Immature natural killer cell (primary cell): ENCODE measurements at regions not wholly inside any gene's neighbourhood (a gene's known extent, or its start where the extent isn't known, plus 50 kb on each side); places are given as distances from the start of the nearest gene placed in this dataset.

ENCODE experiments used
- DNase-seq, 3 donors: peaks; one replicate each; pipeline ENCODE4 v3.0.0; 2022; ENCODE audit warnings: mixed read lengths in 1 of 3
- H3K27ac Mint-ChIP-seq, 6 donors: one replicate each; pipeline ENCODE4 v1.8.0; 2020; ENCODE audit warnings: mixed read lengths in 6 of 6, mild to moderate bottlenecking in 5 of 6, inconsistent platforms in 4 of 6, moderate library complexity in 3 of 6
- H3K27me3 Mint-ChIP-seq, 3 donors: one replicate each; pipeline ENCODE4 v1.8.0; 2020 to 2021; ENCODE audit warnings: low read depth in 3 of 3, mild to moderate bottlenecking in 3 of 3, mixed read lengths in 3 of 3, moderate library complexity in 3 of 3, inconsistent platforms in 1 of 3
- H3K36me3 Mint-ChIP-seq, 3 donors: one replicate each; pipeline ENCODE4 v1.8.0; 2020; ENCODE audit warnings: mixed read lengths in 3 of 3, inconsistent platforms in 2 of 3, mild to moderate bottlenecking in 2 of 3
- H3K4me1 Mint-ChIP-seq, 2 donors: one replicate each; pipeline ENCODE4 v1.8.0; 2020; ENCODE audit warnings: inconsistent platforms in 2 of 2, mild to moderate bottlenecking in 2 of 2, mixed read lengths in 2 of 2, moderate library complexity in 1 of 2
- H3K4me3 Mint-ChIP-seq, 5 donors: one replicate each; pipeline ENCODE4 v1.8.0; 2020; ENCODE audit warnings: mild to moderate bottlenecking in 5 of 5, mixed read lengths in 5 of 5, inconsistent platforms in 3 of 5, moderate library complexity in 3 of 5
- H3K9me3 Mint-ChIP-seq, 6 donors: one replicate each; pipeline ENCODE4 v1.8.0; 2020; ENCODE audit warnings: mild to moderate bottlenecking in 6 of 6, mixed read lengths in 6 of 6, inconsistent platforms in 4 of 6, moderate library complexity in 3 of 6

- H3K27me3 Mint-ChIP-seq, result peaks cover 0 to 6% (median 0%) of the 10 kb centered on the region in 3 donors
- no peaks in the 10 kb centered on the region for H3K4me1 Mint-ChIP-seq
- H3K36me3 Mint-ChIP-seq, result no peaks in the 10 kb centered on the region
- no peak for DNase-seq
- H3K27ac Mint-ChIP-seq, result no peak overlapping the region
- H3K4me3 Mint-ChIP-seq, result no peak overlapping the region
- no peaks in the 10 kb centered on the region for H3K9me3 Mint-ChIP-seq
Observed at GRCh38 chr10:8596929-8597472, 542.5 kb downstream of the GATA3 start.

GRCh38 chr10:8600192-8600591 is 545.7 kb downstream of the GATA3 start:
- Mint-ChIP-seq H3K27ac (no peak overlapping the region), H3K27me3 (peaks cover 0 to 8% (median 0%) of the 10 kb centered on the region in 3 donors), H3K36me3 (peaks cover 0 to 3% (median 0%) of the 10 kb centered on the region in 3 donors), H3K4me1 (no peaks in the 10 kb centered on the region), H3K9me3 (peaks cover 0 to 8% (median 2%) of the 10 kb centered on the region in 6 donors), H3K4me3 (no peak overlapping the region)
- DNase-seq, result no peak

GRCh38 chr10:8602821-8603220 is 548.3 kb downstream of the GATA3 start:
- H3K4me1 Mint-ChIP-seq, result no peaks in the 10 kb centered on the region
- H3K4me3 Mint-ChIP-seq, result no peak overlapping the region
- H3K27ac Mint-ChIP-seq, result no peak overlapping the region
- peaks cover 0 to 25% (median 6%) of the 10 kb centered on the region in 6 donors for H3K9me3 Mint-ChIP-seq
- DNase-seq, result no peak
- peaks cover 0 to 3% (median 0%) of the 10 kb centered on the region in 3 donors for H3K36me3 Mint-ChIP-seq
- peaks cover 0 to 10% (median 2%) of the 10 kb centered on the region in 3 donors for H3K27me3 Mint-ChIP-seq

- DNase-seq, result no peak
- H3K4me3 Mint-ChIP-seq, result no peak overlapping the region
- no peaks in the 10 kb centered on the region for H3K4me1 Mint-ChIP-seq
- peaks cover 0 to 6% (median 5%) of the 10 kb centered on the region in 3 donors for H3K27me3 Mint-ChIP-seq
- H3K9me3 Mint-ChIP-seq, result peaks cover 0 to 3% (median under 1%) of the 10 kb centered on the region in 6 donors
- no peak overlapping the region for H3K27ac Mint-ChIP-seq
- H3K36me3 Mint-ChIP-seq, result no peaks in the 10 kb centered on the region
Observed at GRCh38 chr10:8614054-8614565, 559.6 kb downstream of the GATA3 start.

- Mint-ChIP-seq H3K4me1 (no peaks in the 10 kb centered on the region), H3K27ac (no peak overlapping the region), H3K9me3 (peaks cover 0 to 2% (median 0%) of the 10 kb centered on the region in 6 donors), H3K36me3 (no peaks in the 10 kb centered on the region), H3K4me3 (no peak overlapping the region), H3K27me3 (peaks cover 0 to 8% (median 5%) of the 10 kb centered on the region in 3 donors)
- DNase-seq, result no peak
Observed at GRCh38 chr10:8615118-8615517, 560.6 kb downstream of the GATA3 start.

GRCh38 chr10:8616166-8616565 is 561.7 kb downstream of the GATA3 start:
- Mint-ChIP-seq H3K9me3 (peaks cover 0 to 2% (median 0%) of the 10 kb centered on the region in 6 donors), H3K27me3 (peaks cover 0 to 8% (median 5%) of the 10 kb centered on the region in 3 donors), H3K27ac (no peak overlapping the region), H3K4me3 (no peak overlapping the region), H3K4me1 (no peaks in the 10 kb centered on the region), H3K36me3 (no peaks in the 10 kb centered on the region)
- DNase-seq, result no peak

GRCh38 chr10:8617792-8618191 is 563.3 kb downstream of the GATA3 start:
- H3K9me3 Mint-ChIP-seq, result peaks cover 0 to 2% (median 0%) of the 10 kb centered on the region in 6 donors
- H3K4me1 Mint-ChIP-seq, result no peaks in the 10 kb centered on the region
- H3K4me3 Mint-ChIP-seq, result no peak overlapping the region
- DNase-seq, result no peak
- H3K27ac Mint-ChIP-seq, result no peak overlapping the region
- no peaks in the 10 kb centered on the region for H3K36me3 Mint-ChIP-seq
- peaks cover 0 to 8% (median 8%) of the 10 kb centered on the region in 3 donors for H3K27me3 Mint-ChIP-seq

GRCh38 chr10:8618834-8619233 is 564.3 kb downstream of the GATA3 start:
- H3K27me3 Mint-ChIP-seq, result peaks cover 0 to 7% (median 7%) of the 10 kb centered on the region in 3 donors

GRCh38 chr10:8628351-8628750 is 573.9 kb downstream of the GATA3 start:
- H3K4me3 Mint-ChIP-seq, result no peak overlapping the region
- no peak overlapping the region for H3K27ac Mint-ChIP-seq
- no peaks in the 10 kb centered on the region for H3K4me1 Mint-ChIP-seq
- no peak for DNase-seq
- peaks cover 2 to 9% (median 2%) of the 10 kb centered on the region in 3 donors for H3K27me3 Mint-ChIP-seq
- no peaks in the 10 kb centered on the region for H3K36me3 Mint-ChIP-seq
- no peaks in the 10 kb centered on the region for H3K9me3 Mint-ChIP-seq

More at GRCh38 chr10:8618834-8619233, 564.3 kb downstream of the GATA3 start:
- no peak for DNase-seq
- H3K4me1 Mint-ChIP-seq, result no peaks in the 10 kb centered on the region
- no peaks in the 10 kb centered on the region for H3K36me3 Mint-ChIP-seq
- no peak overlapping the region for H3K4me3 Mint-ChIP-seq
- no peak overlapping the region for H3K27ac Mint-ChIP-seq
- peaks cover 0 to 2% (median 0%) of the 10 kb centered on the region in 6 donors for H3K9me3 Mint-ChIP-seq

- Mint-ChIP-seq H3K9me3 (no peaks in the 10 kb centered on the region), H3K4me1 (no peaks in the 10 kb centered on the region), H3K27ac (no peak overlapping the region), H3K4me3 (no peak overlapping the region), H3K27me3 (peaks cover 0 to 10% (median 4%) of the 10 kb centered on the region in 3 donors), H3K36me3 (no peaks in the 10 kb centered on the region)
- DNase-seq, result no peak
Observed at GRCh38 chr10:8633909-8634308, 579.4 kb downstream of the GATA3 start.

GRCh38 chr10:8636371-8636770 is 581.9 kb downstream of the GATA3 start:
- Mint-ChIP-seq H3K27ac (no peak overlapping the region), H3K9me3 (no peaks in the 10 kb centered on the region), H3K27me3 (peaks cover 0 to 12% (median 4%) of the 10 kb centered on the region in 3 donors), H3K36me3 (no peaks in the 10 kb centered on the region), H3K4me3 (no peak overlapping the region), H3K4me1 (no peaks in the 10 kb centered on the region)
- no peak for DNase-seq

- Mint-ChIP-seq H3K4me1 (no peaks in the 10 kb centered on the region), H3K27me3 (peaks cover 0 to 13% (median 3%) of the 10 kb centered on the region in 3 donors), H3K4me3 (no peak overlapping the region), H3K9me3 (peaks cover 0 to 2% (median 0%) of the 10 kb centered on the region in 6 donors), H3K27ac (no peak overlapping the region), H3K36me3 (no peaks in the 10 kb centered on the region)
- no peak for DNase-seq
Observed at GRCh38 chr10:8637640-8638039, 583.2 kb downstream of the GATA3 start.

GRCh38 chr10:8638088-8638672 is 583.7 kb downstream of the GATA3 start:
- Mint-ChIP-seq H3K4me1 (no peaks in the 10 kb centered on the region), H3K27ac (no peak overlapping the region)

GRCh38 chr10:8639486-8640185 is 585.1 kb downstream of the GATA3 start:
- Mint-ChIP-seq H3K36me3 (no peaks in the 10 kb centered on the region), H3K4me3 (no peak overlapping the region), H3K9me3 (peaks cover 0 to 2% (median 0%) of the 10 kb centered on the region in 6 donors), H3K27ac (peak overlapping the region in 1 of 6 donors; percentile 30), H3K27me3 (peaks cover 0 to 9% (median 3%) of the 10 kb centered on the region in 3 donors), H3K4me1 (no peaks in the 10 kb centered on the region)
- DNase-seq, result no peak

More at GRCh38 chr10:8638088-8638672, 583.7 kb downstream of the GATA3 start:
- H3K9me3 Mint-ChIP-seq, result peaks cover 0 to 2% (median 0%) of the 10 kb centered on the region in 6 donors
- H3K36me3 Mint-ChIP-seq, result no peaks in the 10 kb centered on the region
- H3K4me3 Mint-ChIP-seq, result no peak overlapping the region
- H3K27me3 Mint-ChIP-seq, result peaks cover 0 to 13% (median 3%) of the 10 kb centered on the region in 3 donors
- DNase-seq, result no peak
